Ovary (tissue), 3 donors: ENCODE measurements at regions not wholly inside any gene's neighbourhood (a gene's known extent, or its start where the extent isn't known, plus 50 kb on each side); places are given as distances from the start of the nearest gene placed in this dataset.

Source experiments
- EP300 ChIP-seq: sonication (generic); formaldehyde crosslinking; IDR thresholded peaks from one replicate; pipeline ENCODE4 v1.6.1; 2017; ENCODE audit warnings: antibody characterized with exemption
- TF ChIP-seq, protein P1 (sequence below), 3 donors: fragments of 450-650 bp in 2 of 3; fragments of 200-600 bp in 1 of 3; IDR thresholded peaks; one replicate each; pipeline versions ENCODE4 v1.5.1 to v1.8.0; 2016 to 2022; ENCODE audit warnings: antibody characterized with exemption in 3 of 3, mild to moderate bottlenecking in 1 of 3
- donor health status: DM: no; HTN: no; CAD: no.

DNA sequence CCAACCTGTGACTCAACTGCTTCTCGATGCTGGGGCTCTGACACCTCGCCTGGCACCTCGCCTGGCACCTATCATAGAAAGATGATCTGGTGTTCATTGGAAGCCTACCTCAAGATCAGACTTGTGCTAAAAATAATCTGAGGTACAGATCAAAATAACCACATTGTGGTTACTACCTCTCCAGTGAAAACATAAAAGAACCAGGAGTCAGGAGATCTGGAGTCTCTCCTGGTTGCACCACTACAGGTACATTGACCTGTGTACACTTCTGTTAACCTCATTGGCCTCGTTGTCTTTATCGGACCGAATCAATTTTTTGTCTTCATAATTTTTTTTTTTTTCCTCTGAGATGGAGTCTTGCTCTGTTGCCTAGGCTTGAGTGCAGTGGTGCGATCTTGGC is 695.9 kb downstream of the HDGFL1 start:
- TF ChIP-seq EP300, result no peak
- TF ChIP-seq, protein P1, sequence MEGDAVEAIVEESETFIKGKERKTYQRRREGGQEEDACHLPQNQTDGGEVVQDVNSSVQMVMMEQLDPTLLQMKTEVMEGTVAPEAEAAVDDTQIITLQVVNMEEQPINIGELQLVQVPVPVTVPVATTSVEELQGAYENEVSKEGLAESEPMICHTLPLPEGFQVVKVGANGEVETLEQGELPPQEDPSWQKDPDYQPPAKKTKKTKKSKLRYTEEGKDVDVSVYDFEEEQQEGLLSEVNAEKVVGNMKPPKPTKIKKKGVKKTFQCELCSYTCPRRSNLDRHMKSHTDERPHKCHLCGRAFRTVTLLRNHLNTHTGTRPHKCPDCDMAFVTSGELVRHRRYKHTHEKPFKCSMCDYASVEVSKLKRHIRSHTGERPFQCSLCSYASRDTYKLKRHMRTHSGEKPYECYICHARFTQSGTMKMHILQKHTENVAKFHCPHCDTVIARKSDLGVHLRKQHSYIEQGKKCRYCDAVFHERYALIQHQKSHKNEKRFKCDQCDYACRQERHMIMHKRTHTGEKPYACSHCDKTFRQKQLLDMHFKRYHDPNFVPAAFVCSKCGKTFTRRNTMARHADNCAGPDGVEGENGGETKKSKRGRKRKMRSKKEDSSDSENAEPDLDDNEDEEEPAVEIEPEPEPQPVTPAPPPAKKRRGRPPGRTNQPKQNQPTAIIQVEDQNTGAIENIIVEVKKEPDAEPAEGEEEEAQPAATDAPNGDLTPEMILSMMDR (IDR thresholded peaks at IDR 0.05), result no peak
